ENCODE measurements at regions not wholly inside any gene's neighbourhood (a gene's known extent, or its start where the extent isn't known, plus 50 kb on each side); places are given as distances from the start of the nearest gene placed in this dataset.

- TF ChIP-seq CTCF (IDR thresholded peaks at IDR 0.05) (no peak), POLR2AphosphoS5 (IDR thresholded peaks at IDR 0.05) (no peak), POLR2A (IDR thresholded peaks at IDR 0.05) (no peak), EP300 (IDR thresholded peaks at IDR 0.05) (no peak)
Observed at GRCh38 chr4:111631215-111631999, 513.8 kb upstream of the FAM241A start.

Data from suprapubic skin (tissue), 4 donors.